GM18505 (cell line): ENCODE measurements at regions not wholly inside any gene's neighbourhood (a gene's known extent, or its start where the extent isn't known, plus 50 kb on each side); places are given as distances from the start of the nearest gene placed in this dataset.

ENCODE experiments used
- ATAC-seq: cut with Tn5 transposase; IDR thresholded peaks from one replicate; pipeline ENCODE4 v1.9.1; 2021; ENCODE audit not compliant: unreplicated experiment
- POLR2A ChIP-seq: IDR thresholded peaks from 4 replicates; pipeline ENCODE4 v1.6.1; 2011; ENCODE audit warnings: borderline replicate concordance; ENCODE audit not compliant: insufficient read depth, insufficient read length; ENCODE audit errors: extremely low read depth

DNA sequence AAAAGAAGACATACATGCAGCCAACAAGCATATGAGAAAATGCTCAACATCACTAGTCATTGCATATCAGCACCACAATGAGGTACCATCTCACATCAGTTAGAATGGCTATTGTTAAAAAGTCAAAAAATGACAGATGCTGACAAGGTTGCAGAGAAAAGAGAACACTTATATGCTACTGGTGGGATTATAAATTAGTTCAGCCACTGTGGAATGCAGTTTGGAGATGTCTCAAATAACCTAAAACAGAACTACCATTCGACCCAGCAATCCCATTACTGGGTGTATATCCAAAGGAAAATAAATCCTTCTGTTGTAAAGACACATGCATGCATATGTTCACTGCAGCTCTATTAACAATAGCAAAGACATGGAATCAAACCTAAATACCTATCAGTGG lies 238.4 kb downstream of the KCNC2 start:
- no peak for ATAC-seq
- no peak for TF ChIP-seq POLR2A

DNA sequence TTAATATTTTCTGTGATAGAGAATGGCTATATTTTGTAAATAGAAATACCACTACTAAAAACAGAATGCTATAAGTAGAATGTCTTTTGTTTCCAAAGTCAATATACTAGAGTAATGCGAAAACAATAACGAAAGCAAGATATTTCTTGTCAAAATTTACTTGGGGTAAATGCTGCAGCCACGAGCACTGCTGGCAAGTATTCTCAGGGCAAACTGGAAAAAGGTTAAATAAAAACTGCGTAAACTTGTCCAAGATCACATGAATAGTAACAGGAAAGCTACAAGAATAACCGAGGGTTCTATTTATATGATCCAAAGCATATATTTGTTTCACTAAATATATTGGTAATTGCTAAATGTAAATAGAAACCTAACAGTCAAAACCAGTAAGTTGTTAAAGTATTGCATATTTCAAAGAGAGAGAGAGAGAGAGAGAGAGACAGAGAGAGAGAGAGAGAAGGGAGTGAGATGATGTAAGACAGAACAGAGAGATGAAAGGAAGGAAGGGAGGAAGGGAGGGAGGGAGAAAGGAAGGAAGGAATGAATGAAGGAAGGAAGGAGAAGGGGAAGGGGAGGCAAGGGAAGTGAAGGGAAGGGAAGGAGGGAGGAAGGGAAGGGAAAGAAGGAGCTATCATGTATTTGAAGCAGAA lies 231.7 kb downstream of the KCNC2 start:
- no peak for ATAC-seq
- TF ChIP-seq POLR2A: no peak

DNA sequence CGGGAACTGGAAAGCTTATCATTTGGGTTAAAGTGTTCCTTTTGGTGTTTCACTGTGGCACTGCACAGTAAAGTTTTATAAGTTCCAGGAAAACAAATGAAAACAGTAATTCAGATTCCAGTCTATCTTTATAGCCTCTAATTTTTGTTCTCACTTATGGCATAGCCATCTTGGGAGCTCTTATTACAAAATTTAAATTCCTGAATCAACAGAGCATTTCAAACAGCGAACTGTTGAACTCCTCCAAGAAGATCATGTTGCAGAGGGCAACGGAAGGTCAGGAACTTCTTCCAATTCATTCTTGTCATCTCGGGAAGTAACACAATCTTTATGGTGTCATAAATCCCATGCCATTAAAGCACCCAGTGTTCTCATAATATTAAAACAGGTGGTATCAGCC lies 229.1 kb downstream of the KCNC2 start:
- no peak for TF ChIP-seq POLR2A
- ATAC-seq: no peak

DNA sequence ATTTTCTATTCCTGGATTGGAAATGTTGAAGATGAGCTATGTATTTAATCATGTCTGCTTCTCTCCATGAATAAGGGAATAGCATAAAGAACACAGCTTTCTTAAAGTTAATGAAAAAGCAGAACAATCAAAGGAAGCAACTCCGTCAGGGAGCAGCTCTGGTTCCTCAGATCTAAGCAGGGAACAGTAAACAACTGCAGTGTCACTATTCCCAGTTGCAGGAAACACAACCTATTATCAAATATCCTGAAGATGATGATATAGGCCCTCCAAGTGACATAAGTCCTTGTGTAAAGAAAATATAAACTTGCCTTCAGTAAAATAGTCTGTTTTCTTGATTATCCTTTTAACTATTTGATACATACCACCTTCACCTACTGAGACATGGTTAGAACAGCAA lies 228.1 kb downstream of the KCNC2 start:
- no peak for TF ChIP-seq POLR2A
- no peak for ATAC-seq

DNA sequence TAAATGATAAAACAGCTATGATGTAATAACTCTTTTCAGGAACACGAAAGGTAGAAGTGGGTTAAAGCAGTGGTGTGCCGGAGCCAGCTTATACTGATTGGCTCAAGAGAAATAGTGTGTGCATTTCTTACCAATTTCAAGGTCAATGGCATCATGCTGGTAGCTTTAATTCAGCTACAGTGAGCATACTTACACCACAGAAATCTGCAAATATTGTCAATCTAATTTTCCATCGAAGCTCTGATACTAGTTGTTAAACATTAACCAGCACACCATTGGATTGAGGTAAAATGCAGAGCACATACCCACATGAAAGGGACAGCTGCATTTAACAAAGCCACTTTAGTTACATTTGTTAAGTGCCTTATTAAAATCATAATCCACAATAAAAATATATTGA lies 225.7 kb downstream of the KCNC2 start:
- TF ChIP-seq POLR2A: no peak
- no peak for ATAC-seq

DNA sequence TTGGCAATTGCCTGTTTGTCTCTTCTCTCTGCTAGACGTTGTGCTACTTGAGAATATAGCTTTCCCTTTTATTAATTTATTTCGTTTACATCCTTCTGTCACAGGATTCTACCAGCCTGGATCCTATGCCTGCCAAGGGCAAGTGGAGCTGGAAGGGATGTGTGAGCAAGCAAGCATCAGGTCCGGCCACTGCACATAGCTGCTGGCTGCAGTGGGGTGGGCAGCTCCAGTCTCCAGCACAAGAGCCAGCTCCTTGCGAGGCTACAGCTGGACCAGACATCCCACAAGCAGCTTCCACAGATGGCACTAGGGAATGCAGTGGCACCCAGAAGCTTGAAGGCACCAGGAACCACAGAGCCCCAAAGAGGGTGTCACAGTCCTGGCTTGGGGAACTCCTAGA lies 225.0 kb downstream of the KCNC2 start:
- ATAC-seq: no peak
- TF ChIP-seq POLR2A: no peak

DNA sequence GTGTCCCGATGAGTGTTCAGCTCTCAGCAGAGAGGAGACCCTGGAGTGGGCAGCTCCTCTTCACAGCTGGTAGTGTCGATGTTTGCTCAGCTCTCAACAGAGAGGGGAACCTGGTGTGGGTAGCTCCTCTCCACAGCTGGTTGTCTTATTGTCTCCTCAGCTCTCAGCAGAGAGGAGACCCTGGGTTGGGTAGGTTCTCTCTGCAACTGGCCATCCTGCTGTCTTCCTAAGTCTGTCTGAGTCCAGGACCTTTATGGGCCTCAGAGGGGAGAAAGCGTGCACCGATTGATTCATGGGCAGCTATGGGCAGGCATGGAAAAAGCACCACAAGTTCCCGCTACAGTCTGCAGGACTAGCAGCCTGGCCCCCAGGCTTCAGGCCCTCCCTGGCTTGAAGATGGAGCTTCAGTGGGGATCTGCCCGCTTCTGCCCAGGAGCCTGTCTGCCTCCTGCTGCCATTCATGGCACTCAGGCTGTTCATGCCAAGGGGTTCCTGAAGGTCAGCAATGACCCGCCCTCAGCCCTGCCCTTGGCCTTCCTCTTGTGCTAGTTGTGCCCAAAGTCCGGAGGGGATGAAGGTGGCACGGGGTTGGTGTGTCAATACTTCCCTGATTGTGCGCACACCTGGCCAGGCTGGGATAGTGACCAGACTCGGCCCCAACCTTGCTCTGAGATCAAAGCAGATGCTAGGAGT lies 224.2 kb downstream of the KCNC2 start:
- no peak for TF ChIP-seq POLR2A
- ATAC-seq: no peak

DNA sequence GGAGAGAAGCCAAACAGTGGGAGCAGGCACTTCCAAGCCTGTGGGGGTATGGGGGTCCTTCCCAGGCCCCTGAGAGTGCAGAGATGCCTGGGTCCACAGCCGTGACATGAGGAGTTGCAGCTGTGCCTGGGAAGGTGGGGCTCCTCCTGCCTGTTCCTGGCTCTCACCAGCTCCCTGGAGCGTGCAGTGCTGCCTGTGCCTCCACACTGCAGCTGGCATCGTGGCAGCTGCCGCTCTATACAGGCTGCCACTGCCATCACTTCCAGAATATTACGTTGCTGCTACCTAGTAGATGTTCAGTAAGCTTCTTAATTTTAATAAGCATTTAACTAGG lies 223.7 kb downstream of the KCNC2 start:
- TF ChIP-seq POLR2A: no peak

DNA sequence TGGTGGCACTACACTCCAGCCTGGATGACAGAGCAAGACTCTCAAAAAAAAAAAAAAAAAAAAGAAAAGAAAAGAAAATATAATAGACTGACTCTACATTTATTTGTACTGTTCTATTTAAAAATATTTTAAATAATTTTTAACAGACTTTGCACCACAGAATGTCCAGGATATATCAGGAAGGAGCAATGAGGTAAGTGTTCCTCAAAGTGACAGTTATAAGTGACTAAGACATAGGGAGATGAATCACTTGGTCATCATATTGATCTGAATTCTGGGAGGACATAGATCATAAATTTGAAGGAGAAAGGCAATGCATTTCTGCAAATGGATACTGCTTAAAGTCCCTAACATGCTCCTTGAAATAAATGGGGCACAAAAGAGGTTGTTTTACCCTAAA lies 221.5 kb downstream of the KCNC2 start:
- no peak for TF ChIP-seq POLR2A
- no peak for ATAC-seq

More for the DNA sequence above, 223.7 kb downstream of the KCNC2 start:
- ATAC-seq: no peak
